CD4-positive, alpha-beta T cell treated with Interleukin-17A for 4 hours (primary cell): ENCODE measurements at regions not wholly inside any gene's neighbourhood (a gene's known extent, or its start where the extent isn't known, plus 50 kb on each side); places are given as distances from the start of the nearest gene placed in this dataset.

ENCODE experiments used
- DNase-seq: peaks from one replicate; pipeline ENCODE4 v3.0.0-alpha.2; 2020; ENCODE audit warnings: mixed read lengths

- no peak for DNase-seq
Observed at GRCh38 chr17:33404070-33404819, 111.2 kb upstream of the ASIC2 start.

GRCh38 chr17:33416131-33416530 is 123.0 kb upstream of the ASIC2 start:
- no peak for DNase-seq

DNA sequence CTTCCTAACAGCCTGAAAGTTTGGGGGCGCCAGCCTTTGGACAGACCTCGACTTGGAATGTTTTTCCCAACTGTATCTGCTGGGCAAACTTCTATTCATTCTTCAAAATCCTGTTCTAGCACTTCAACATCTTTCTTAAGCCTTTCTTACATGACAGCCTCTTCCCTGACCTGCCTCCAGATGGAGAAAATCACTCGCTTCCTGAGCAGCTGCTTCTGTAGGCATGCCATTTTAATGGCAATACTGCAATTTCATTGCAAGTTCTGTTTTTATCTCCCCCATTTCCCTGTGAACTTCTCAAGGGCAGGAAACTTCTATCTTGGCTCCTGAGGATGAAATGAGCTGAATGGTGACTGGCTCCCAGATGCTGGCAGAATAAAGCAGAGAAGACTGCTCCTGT is 128.8 kb upstream of the ASIC2 start:
- no peak for DNase-seq

DNA sequence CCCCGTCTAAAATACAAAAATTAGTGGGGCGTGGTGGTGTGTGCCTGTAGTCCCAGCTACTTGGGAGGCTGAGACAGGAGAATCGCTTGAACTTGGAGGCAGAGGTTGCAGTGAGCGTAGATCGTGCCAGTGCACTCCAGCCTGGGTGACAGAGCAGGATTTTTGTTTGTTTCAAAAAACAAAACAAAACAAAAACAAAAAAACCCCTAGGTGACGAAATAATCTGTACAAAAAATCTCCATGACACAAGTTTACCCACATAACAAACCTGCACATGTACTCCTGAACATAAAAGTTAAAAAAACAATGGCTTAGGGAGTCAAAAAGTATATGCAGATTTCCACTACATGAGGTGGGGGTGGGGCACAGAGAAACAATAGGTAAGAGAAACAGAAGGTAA is 140.5 kb upstream of the ASIC2 start:
- no peak for DNase-seq

GRCh38 chr17:33434841-33435240 is 141.7 kb upstream of the ASIC2 start:
- no peak for DNase-seq

- no peak for DNase-seq
Observed at GRCh38 chr17:33435721-33436301, 142.7 kb upstream of the ASIC2 start.

- no peak for DNase-seq
Observed at GRCh38 chr17:33436321-33436720, 143.2 kb upstream of the ASIC2 start.

- no peak for DNase-seq
Observed at GRCh38 chr17:33438139-33438538, 145.0 kb upstream of the ASIC2 start.

GRCh38 chr17:33438578-33438977 is 145.5 kb upstream of the ASIC2 start:
- DNase-seq = no peak

DNA sequence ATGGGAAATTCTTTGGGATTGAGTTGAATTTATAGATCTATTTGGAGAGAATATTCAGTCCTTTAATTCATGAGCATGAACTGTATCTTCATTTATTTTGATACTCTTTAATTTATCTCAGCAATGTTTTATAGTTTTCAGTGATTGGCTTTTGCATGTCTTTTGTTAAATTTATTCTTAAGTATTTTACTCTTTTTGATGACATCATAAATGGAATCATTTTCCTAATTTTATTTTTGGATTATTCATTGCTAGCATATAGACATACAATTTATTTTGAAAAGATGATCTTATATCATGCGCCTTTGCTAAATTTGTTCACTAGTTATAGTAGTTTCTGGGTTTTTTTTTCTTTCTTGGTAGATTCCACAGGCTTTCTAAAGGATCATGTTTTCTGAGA is 149.2 kb upstream of the ASIC2 start:
- no peak for DNase-seq

DNA sequence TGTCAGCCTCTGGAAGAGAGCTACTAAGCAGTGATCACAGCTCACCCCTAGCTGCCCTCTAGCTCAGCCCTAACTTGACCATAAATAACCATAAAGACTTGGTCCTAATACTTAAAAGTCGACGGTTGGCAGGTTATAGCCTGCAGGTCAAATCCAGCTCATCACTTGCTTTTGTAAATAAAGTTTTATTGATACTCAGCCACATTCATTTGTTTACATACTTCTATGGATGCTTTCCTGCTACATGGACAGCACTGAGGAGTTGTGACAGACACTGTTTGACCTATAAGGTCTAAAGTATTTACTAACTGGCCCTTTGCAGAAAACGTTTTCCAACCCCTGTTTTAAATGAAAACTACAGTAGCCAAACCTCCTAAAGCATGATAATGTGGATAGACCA is 151.6 kb upstream of the ASIC2 start:
- DNase-seq = no peak

- no peak for DNase-seq
Observed at GRCh38 chr17:33447090-33447489, 154.0 kb upstream of the ASIC2 start.

GRCh38 chr17:33451221-33451620 is 158.1 kb upstream of the ASIC2 start:
- DNase-seq = no peak

DNA sequence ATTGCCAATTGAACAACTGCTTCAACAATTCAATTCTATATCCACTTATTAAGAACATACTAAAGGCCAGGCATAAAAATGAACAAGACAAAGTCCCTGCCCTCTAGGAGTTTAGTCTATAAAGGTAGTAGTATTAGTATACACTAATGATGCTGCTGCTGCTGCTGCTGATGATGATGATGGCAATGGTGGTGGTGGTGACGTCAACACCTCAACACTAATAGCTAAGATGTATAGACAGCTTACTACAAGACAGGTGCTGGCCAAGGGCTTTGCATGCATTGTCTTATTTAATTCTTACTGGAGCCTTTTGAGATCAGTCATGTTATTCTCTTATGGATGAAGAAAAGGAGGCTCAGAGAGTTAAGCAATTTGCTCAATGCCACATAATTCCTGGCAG is 164.4 kb upstream of the ASIC2 start:
- no peak for DNase-seq

- DNase-seq = no peak
Observed at GRCh38 chr17:33459078-33459940, 166.2 kb upstream of the ASIC2 start.

DNA sequence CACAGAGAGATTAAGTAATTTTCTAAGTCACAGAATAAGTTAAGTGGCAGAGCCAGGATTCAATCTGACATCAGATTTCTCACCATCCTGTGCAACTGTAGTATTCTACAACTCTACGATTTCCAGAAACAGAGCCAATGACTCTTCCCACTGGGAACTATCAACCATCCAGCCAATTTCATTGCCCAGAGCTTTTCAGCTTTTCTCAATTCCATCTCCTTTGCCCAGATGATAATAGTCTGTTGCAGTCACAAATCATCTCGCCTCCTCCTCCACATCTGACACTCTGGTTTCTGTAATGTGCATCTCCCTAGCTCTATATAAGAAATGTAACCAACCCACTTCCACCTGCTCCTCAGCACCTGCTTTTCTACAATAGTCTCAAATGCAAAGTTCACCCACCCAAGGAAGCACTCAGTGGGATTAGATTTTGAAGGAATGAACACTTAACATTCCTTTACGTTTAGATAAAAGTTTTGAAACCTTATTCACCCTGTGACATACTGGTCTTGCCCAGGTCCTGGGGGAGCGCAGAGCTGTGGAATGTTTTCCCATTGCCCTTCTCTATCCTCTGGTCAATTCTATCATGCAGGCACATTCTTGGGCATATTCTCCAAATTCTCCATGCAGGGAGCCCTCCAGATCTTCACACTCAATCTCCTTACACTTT is 167.8 kb upstream of the ASIC2 start:
- no peak for DNase-seq

DNA sequence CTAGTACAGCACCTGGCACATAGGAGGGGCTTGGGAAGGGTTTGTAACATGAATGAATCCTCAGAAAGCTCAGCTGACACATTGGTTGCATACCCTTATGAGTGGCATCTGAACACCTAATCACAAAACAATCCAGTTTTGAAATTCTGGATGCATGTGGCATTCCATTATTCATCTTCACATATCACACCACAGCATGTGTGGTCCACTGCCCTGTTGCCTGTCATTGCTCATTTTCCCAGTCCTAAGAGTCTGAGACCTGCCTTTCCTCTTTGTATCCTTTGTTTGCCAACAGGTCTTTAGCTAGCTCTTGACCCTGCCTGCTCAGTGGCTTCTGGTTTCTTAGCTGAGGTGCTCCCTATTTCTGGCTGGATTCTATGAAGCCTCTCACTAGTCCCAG is 170.8 kb upstream of the ASIC2 start:
- no peak for DNase-seq

- no peak for DNase-seq
Observed at GRCh38 chr17:33464669-33465280, 171.7 kb upstream of the ASIC2 start.

DNA sequence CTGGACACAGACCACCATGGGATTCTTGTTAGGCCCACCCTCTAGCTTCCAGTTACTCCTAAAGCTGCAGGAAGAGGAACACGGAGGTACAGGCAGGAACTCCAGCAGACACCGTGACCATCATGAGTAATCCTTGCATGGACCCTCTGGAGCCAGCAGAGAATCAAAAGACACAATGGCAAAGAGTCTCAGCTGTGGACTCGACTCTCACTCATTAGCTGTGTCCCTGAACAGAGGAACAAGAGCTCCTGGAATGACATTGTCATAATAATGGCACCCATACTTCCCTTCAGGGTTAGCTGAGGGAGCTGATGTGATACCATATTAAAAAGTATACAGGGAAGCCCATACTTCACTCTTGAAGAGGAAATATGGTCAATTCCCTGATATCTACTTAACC is 176.3 kb upstream of the ASIC2 start:
- no peak for DNase-seq

DNA sequence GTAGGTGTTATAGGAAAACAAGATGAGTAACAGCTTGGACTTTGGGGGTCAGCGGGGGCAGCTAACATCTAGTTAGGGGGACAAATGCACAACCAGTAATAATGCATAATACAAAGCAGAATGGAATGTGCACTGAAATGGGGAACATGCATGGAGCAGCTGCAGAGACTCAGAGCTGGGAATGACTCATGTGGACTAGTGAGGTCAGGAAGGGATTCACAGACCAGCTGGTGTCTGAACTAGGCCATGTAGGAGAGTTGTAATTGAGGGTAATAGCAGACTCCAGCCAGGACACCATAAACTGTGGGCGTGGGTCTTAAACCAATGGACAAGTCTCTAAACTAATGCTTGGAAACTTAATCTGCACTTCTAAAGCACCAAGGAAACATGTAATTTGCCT is 176.8 kb upstream of the ASIC2 start:
- DNase-seq = no peak

DNA sequence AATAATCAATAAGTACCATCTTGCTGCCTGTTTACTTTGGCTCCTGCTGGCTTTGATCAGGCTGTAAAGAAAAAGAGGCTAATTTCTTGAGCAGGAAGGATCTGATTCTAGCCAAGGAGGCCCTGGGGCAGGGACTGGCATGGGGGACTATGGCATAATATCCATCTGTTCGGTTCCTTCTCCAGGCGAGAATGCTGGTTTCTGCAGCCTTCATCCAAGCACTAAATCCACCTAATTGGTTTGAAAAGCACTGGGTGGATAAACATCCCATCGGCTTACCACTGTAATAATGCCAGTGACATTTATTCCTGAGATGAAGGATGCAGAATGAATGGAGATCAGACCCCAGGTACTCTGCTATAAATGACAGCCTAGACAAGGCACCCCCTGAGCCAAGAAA is 180.0 kb upstream of the ASIC2 start:
- DNase-seq = no peak

DNA sequence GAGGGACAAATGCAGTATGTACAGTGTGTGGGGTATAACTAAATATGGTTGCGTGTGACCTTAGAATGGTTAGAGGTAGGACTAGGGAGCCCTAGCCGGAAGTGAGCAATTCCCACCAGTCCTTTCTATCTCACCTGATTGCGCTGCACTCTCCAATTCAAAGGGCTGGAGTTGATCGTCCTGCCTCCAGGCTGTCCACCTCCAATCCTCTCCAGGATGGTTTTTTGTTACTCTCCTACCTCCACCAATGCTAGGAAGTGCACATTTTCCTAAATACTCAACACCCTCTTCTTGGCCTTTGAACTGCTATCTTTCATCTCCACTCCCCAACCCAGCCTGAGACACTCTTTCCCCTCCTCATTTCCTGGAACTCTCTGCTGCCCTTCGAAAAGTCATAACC is 181.7 kb upstream of the ASIC2 start:
- DNase-seq = no peak

DNA sequence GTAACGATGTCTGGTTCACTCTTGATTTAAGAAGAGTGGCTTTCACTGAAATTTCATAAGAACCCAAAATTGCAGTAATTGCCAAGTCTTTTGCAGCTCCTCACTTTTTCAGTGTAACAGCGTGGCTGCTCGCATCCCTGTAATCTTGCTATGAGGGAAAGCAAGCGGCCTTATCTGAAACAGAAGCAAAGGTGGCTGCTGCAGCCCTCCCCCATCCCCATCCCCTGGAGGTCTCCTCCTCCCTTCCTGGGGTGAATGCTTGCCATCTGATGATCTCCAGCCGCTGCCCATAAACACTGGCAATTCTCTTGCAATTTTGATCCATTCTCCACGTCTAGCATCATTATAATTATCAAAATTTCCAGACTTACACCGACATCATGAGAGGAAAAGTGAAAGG is 182.5 kb upstream of the ASIC2 start:
- no peak for DNase-seq
